Smooth muscle cell (in vitro differentiated cells): ENCODE measurements at regions not wholly inside any gene's neighbourhood (a gene's known extent, or its start where the extent isn't known, plus 50 kb on each side); places are given as distances from the start of the nearest gene placed in this dataset.
A peak's percentile ranks its signal among the peaks of the same experiment; 100 is the strongest.

ENCODE experiments used
- DNase-seq: peaks from one replicate; lab custom pipeline; 2025; ENCODE audit not compliant: unreplicated experiment; lab: John Stamatoyannopoulos, UW
- H2AFZ ChIP-seq: fragments of 200-600 bp; sonication (generic); 2 replicates; pipeline ENCODE4 v1.6.0; 2016; ENCODE audit warnings: antibody characterized with exemption, low read depth, mild to moderate bottlenecking
- H3F3A ChIP-seq: fragments of 200-600 bp; sonication (generic); 2 replicates; pipeline ENCODE4 v1.6.0; 2017; ENCODE audit warnings: antibody characterized with exemption, low read depth
- H3K27ac ChIP-seq: fragments of 200-600 bp; sonication (generic); 2 replicates; pipeline ENCODE4 v1.5.1; 2016; ENCODE audit warnings: low read depth, mild to moderate bottlenecking
- H3K27me3 ChIP-seq: fragments of 200-600 bp; sonication (generic); 2 replicates; pipeline ENCODE4 v1.6.1; 2016; ENCODE audit warnings: low read depth, mild to moderate bottlenecking
- H3K36me3 ChIP-seq: fragments of 200-600 bp; sonication (generic); 2 replicates; pipeline ENCODE4 v1.5.1; 2016; ENCODE audit warnings: low read depth
- H3K4me1 ChIP-seq: fragments of 200-600 bp; sonication (generic); 2 replicates; pipeline ENCODE4 v1.5.1; 2016; ENCODE audit warnings: low read depth
- H3K4me2 ChIP-seq: fragments of 200-600 bp; sonication (generic); 2 replicates; pipeline ENCODE4 v1.6.0; 2016; ENCODE audit warnings: mild to moderate bottlenecking
- H3K4me3 ChIP-seq: fragments of 200-600 bp; sonication (generic); 2 replicates; pipeline ENCODE4 v1.5.1; 2016; ENCODE audit warnings: mild to moderate bottlenecking
- H3K79me2 ChIP-seq: fragments of 200-600 bp; sonication (generic); 2 replicates; pipeline ENCODE4 v1.6.0; 2016; ENCODE audit warnings: low read depth, mild to moderate bottlenecking
- H3K9ac ChIP-seq: fragments of 200-600 bp; sonication (generic); 2 replicates; pipeline ENCODE4 v1.6.0; 2016; ENCODE audit warnings: low read depth
- H3K9me3 ChIP-seq: fragments of 200-600 bp; sonication (generic); replicated peaks from 2 replicates; pipeline ENCODE4 v1.5.1; 2016; ENCODE audit warnings: low read depth
- H4K20me1 ChIP-seq: fragments of 200-600 bp; sonication (generic); 2 replicates; pipeline ENCODE4 v1.6.0; 2016; ENCODE audit warnings: low read depth
- WGBS: methylation state at CpG from one replicate; pipeline ENCODE4 v1.1.7; 2016; ENCODE audit warnings: low lambda C conversion rate; 5-methylcytosine and 5-hydroxymethylcytosine counted together
- TF ChIP-seq, protein P1 (sequence below): fragments of 200-600 bp; sonication (generic); IDR thresholded peaks from 2 replicates; pipeline ENCODE4 v1.5.1; 2017; ENCODE audit warnings: borderline replicate concordance, mild to moderate bottlenecking, antibody characterized with exemption; ENCODE audit not compliant: insufficient read depth, poor library complexity, severe bottlenecking

- H3K79me2 ChIP-seq = no peaks in the 10 kb centered on the region
- no peak overlapping the region for H2AFZ ChIP-seq
- H3K4me2 ChIP-seq = no peak overlapping the region
- no peaks in the 10 kb centered on the region for H3K4me1 ChIP-seq
- H3F3A ChIP-seq = no peaks in the 10 kb centered on the region
- no peaks in the 10 kb centered on the region for H3K9me3 ChIP-seq
- no peak for DNase-seq
- H3K27me3 ChIP-seq = no peaks in the 10 kb centered on the region
- no peaks in the 10 kb centered on the region for H3K36me3 ChIP-seq
- TF ChIP-seq, protein P1, sequence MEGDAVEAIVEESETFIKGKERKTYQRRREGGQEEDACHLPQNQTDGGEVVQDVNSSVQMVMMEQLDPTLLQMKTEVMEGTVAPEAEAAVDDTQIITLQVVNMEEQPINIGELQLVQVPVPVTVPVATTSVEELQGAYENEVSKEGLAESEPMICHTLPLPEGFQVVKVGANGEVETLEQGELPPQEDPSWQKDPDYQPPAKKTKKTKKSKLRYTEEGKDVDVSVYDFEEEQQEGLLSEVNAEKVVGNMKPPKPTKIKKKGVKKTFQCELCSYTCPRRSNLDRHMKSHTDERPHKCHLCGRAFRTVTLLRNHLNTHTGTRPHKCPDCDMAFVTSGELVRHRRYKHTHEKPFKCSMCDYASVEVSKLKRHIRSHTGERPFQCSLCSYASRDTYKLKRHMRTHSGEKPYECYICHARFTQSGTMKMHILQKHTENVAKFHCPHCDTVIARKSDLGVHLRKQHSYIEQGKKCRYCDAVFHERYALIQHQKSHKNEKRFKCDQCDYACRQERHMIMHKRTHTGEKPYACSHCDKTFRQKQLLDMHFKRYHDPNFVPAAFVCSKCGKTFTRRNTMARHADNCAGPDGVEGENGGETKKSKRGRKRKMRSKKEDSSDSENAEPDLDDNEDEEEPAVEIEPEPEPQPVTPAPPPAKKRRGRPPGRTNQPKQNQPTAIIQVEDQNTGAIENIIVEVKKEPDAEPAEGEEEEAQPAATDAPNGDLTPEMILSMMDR = no peak
- H3K9ac ChIP-seq = no peak overlapping the region
- H3K4me3 ChIP-seq = no peak overlapping the region
- H4K20me1 ChIP-seq = no peaks in the 10 kb centered on the region
- no peak overlapping the region for H3K27ac ChIP-seq
Observed at GRCh38 chr5:67447732-67448131, 251.1 kb upstream of the CD180 start.

- Histone ChIP-seq H3K9me3 (no peaks in the 10 kb centered on the region), H3K4me2 (no peak overlapping the region), H3K79me2 (no peaks in the 10 kb centered on the region), H3K4me1 (no peaks in the 10 kb centered on the region), H3F3A (no peaks in the 10 kb centered on the region), H2AFZ (peak overlapping the region; percentile 50), H4K20me1 (no peaks in the 10 kb centered on the region), H3K4me3 (no peak overlapping the region), H3K36me3 (no peaks in the 10 kb centered on the region), H3K9ac (no peak overlapping the region), H3K27ac (no peak overlapping the region), H3K27me3 (no peaks in the 10 kb centered on the region)
- no peak for DNase-seq
- TF ChIP-seq, protein P1 = no peak
- 42% methylated on average over 6 of the region's 6 CpGs for WGBS
Observed at GRCh38 chr5:67437905-67438845, 241.6 kb upstream of the CD180 start.

GRCh38 chr5:67435032-67435431 is 238.4 kb upstream of the CD180 start:
- H3K79me2 ChIP-seq = no peaks in the 10 kb centered on the region
- TF ChIP-seq, protein P1 = no peak
- no peak overlapping the region for H3K4me3 ChIP-seq
- H3F3A ChIP-seq = no peaks in the 10 kb centered on the region
- no peaks in the 10 kb centered on the region for H4K20me1 ChIP-seq
- H3K4me1 ChIP-seq = no peaks in the 10 kb centered on the region
- no peak overlapping the region for H3K27ac ChIP-seq
- no peaks in the 10 kb centered on the region for H3K9me3 ChIP-seq
- H3K4me2 ChIP-seq = no peak overlapping the region
- H3K9ac ChIP-seq = no peak overlapping the region
- no peak overlapping the region for H2AFZ ChIP-seq
- H3K36me3 ChIP-seq = no peaks in the 10 kb centered on the region
- no peaks in the 10 kb centered on the region for H3K27me3 ChIP-seq
- WGBS = 91% methylated on average over 2 of the region's 2 CpGs
- DNase-seq = no peak

DNA sequence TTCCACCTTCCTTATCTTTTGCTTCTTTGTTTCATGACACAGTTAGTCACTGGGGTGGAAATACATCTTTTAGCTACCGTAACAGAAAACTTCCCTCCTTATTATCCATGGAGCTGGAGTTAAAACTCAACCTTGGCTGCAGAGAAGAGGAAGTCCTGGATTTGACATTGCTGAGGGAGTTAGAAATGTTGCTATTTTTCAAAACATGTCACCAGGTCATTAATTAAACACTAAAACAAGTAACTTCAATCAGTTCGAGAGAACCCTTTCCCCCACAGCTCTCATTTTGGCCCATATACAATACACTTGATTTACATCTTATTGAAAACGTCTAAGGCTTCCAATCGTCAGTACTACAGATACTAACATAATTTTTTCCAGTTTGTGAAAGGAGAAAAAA is 237.9 kb upstream of the CD180 start:
- Histone ChIP-seq H3K4me2 (no peak overlapping the region), H2AFZ (no peak overlapping the region), H3K4me3 (no peak overlapping the region), H3K79me2 (no peaks in the 10 kb centered on the region), H3K27ac (no peak overlapping the region), H3K9ac (no peak overlapping the region), H3K27me3 (no peaks in the 10 kb centered on the region), H3K9me3 (no peaks in the 10 kb centered on the region), H3K36me3 (no peaks in the 10 kb centered on the region), H4K20me1 (no peaks in the 10 kb centered on the region), H3F3A (no peaks in the 10 kb centered on the region), H3K4me1 (no peaks in the 10 kb centered on the region)
- WGBS = 87% methylated on average over 4 of the region's 4 CpGs
- no peak for DNase-seq
- TF ChIP-seq, protein P1 = no peak
